ENCODE measurements at regions not wholly inside any gene's neighbourhood (a gene's known extent, or its start where the extent isn't known, plus 50 kb on each side); places are given as distances from the start of the nearest gene placed in this dataset.

- no peak overlapping the region for H3K4me2 ChIP-seq (ENCODE audit: control insufficient read depth, insufficient read depth)
- peaks cover 2 to 7% of the 10 kb centered on the region in 2 experiments; a peak in 3 of 4 replicates for H3K27me3 ChIP-seq (replicated peaks in 1 of 2; ENCODE audit: control insufficient read depth in 2 of 2, insufficient read depth in 2 of 2, low read length in 1 of 2)
- in situ Hi-C loops (cut with MboI) (no loop called here), intact Hi-C loops (cut with micrococcal nuclease; ENCODE audit: unreplicated experiment) (no loop called here)
- H3K4me3 ChIP-seq: no peak overlapping the region
- ChIA-PET SMC1A (ENCODE audit: uncharacterized antibody, unreplicated experiment) (no interaction called here), RAD21 (ENCODE audit: unreplicated experiment) (no interaction called here), POLR2A (no interaction called here), CTCF (interaction anchor here (0.9 kb wide), 1 partner anchor 597 kb away, joined by 3 read pairs; no protein-coding TSS in a partner anchor)
- H3K9me3 ChIP-seq (replicated peaks; ENCODE audit: control insufficient read depth, insufficient read depth, low read length): no peaks in the 10 kb centered on the region; the same call in 2 of the 3 replicates
- FAIRE-seq (no peak), DNase-seq (ENCODE audit: low read depth, low spot score) (no peak), ATAC-seq (no peak)
- H3K79me2 ChIP-seq (ENCODE audit: control insufficient read depth, insufficient read depth, low read length): no peaks in the 10 kb centered on the region
- H3K9ac ChIP-seq (ENCODE audit: control insufficient read depth, insufficient read depth, low read length): no peak overlapping the region
- H4K20me1 ChIP-seq (ENCODE audit: control insufficient read depth, insufficient read depth): no peaks in the 10 kb centered on the region
- no peak overlapping the region for H2AFZ ChIP-seq (ENCODE audit: control insufficient read depth, low read depth, low read length)
- BruUV-seq (replicated peaks): no TSS peak
- WGBS (ENCODE audit: insufficient coverage, insufficient replicate concordance, low lambda C conversion rate, missing lambda C conversion rate): 49% methylated on average over 19 of the region's 19 CpGs
- no peaks in the 10 kb centered on the region for H3K36me3 ChIP-seq (ENCODE audit: control insufficient read depth in 2 of 2, insufficient read depth in 2 of 2, low read length in 1 of 2)
- H3K4me1 ChIP-seq (ENCODE audit: control insufficient read depth, insufficient read depth, low read length): no peaks in the 10 kb centered on the region
- no peak overlapping the region for H3K27ac ChIP-seq (ENCODE audit: control insufficient read depth, insufficient read depth)
- no peak for TF ChIP-seq BCL11A (IDR thresholded peaks at IDR 0.05; ENCODE audit: low read depth, low read length)
- TF ChIP-seq POLR2A (IDR thresholded peaks at IDR 0.05; ENCODE audit: low read depth, low read length): no peak
- TF ChIP-seq ZNF592 (IDR thresholded peaks at IDR 0.05): no peak
- no peak for TF ChIP-seq ATF3 (IDR thresholded peaks at IDR 0.05; ENCODE audit: borderline replicate concordance, extremely low read depth, low read depth, low read length)
- no peak for TF ChIP-seq POLR2AphosphoS5 (IDR thresholded peaks at IDR 0.05; ENCODE audit: low read length)
- TF ChIP-seq BCL3 (IDR thresholded peaks at IDR 0.05; ENCODE audit: borderline replicate concordance, insufficient read depth, low read depth, low read length, poor library complexity, severe bottlenecking): no peak
- TF ChIP-seq SREBF1 (IDR thresholded peaks at IDR 0.05; ENCODE audit: low read length): no peak
- TF ChIP-seq SIN3A (IDR thresholded peaks at IDR 0.05; ENCODE audit: low read depth, low read length): no peak
- no peak for TF ChIP-seq NKRF (conservative IDR thresholded peaks at IDR 0.05)
- no peak for TF ChIP-seq ZNF24 (IDR thresholded peaks at IDR 0.05)
- no peak for TF ChIP-seq MEF2A (IDR thresholded peaks at IDR 0.05; ENCODE audit: insufficient read depth, low read depth, low read length)
- TF ChIP-seq CHD1 (IDR thresholded peaks at IDR 0.05; ENCODE audit: low read depth, low read length): no peak
- no peak for TF ChIP-seq IKZF1 (conservative IDR thresholded peaks at IDR 0.05)
- no peak for TF ChIP-seq RELB (IDR thresholded peaks at IDR 0.05; ENCODE audit: low read depth)
- TF ChIP-seq MTA2 (IDR thresholded peaks at IDR 0.05; ENCODE audit: low read depth): no peak
- TF ChIP-seq HDAC2 (IDR thresholded peaks at IDR 0.05): no peak
Observed at GRCh38 chr22:44591146-44591790, 93.2 kb upstream of the RTL6 start.
